HEK293 (cell line): ENCODE measurements at regions not wholly inside any gene's neighbourhood (a gene's known extent, or its start where the extent isn't known, plus 50 kb on each side); places are given as distances from the start of the nearest gene placed in this dataset.

Experiments
- KLF16 ChIP-seq: fragments of 450-650 bp; formaldehyde crosslinking; IDR thresholded peaks from 2 replicates; pipeline ENCODE4 v1.5.1; 2017; ENCODE audit warnings: missing biosample characterization, missing genetic modification characterization
- SALL2 ChIP-seq: fragments of 450-650 bp; formaldehyde crosslinking; IDR thresholded peaks from 2 replicates; pipeline ENCODE4 v1.5.0; 2017; ENCODE audit warnings: missing biosample characterization, mild to moderate bottlenecking, missing genetic modification characterization, borderline replicate concordance
- SCRT2 ChIP-seq: fragments of 450-650 bp; formaldehyde crosslinking; IDR thresholded peaks from 2 replicates; pipeline ENCODE4 v1.5.1; 2016; ENCODE audit warnings: missing biosample characterization, missing genetic modification characterization
- SP7 ChIP-seq: fragments of 450-650 bp; formaldehyde crosslinking; IDR thresholded peaks from 2 replicates; pipeline ENCODE4 v1.5.1; 2016; ENCODE audit warnings: missing biosample characterization, missing genetic modification characterization
- ZNF121 ChIP-seq: fragments of 450-650 bp; formaldehyde crosslinking; IDR thresholded peaks from 2 replicates; pipeline ENCODE4 v1.5.1; 2016; ENCODE audit warnings: missing biosample characterization, missing genetic modification characterization
- ZNF24 ChIP-seq: fragments of 450-650 bp; formaldehyde crosslinking; IDR thresholded peaks from 2 replicates; pipeline ENCODE4 v1.5.1; 2016; ENCODE audit warnings: missing biosample characterization, missing genetic modification characterization
- ZNF274 ChIP-seq, 2 experiments: fragments of 200-500 bp in 1 of 2; fragments of 450-650 bp in 1 of 2; sonication (Bioruptor generic) in 1 of 2; formaldehyde crosslinking in 1 of 2; IDR thresholded peaks; 2 replicates each; pipeline versions ENCODE4 v1.5.1 to v1.6.1; 2014 to 2016; ENCODE audit warnings: borderline replicate concordance in 1 of 2, inconsistent platforms in 1 of 2, low read length in 1 of 2, missing biosample characterization in 1 of 2, missing genetic modification characterization in 1 of 2
- ZNF701 ChIP-seq: fragments of 450-650 bp; formaldehyde crosslinking; IDR thresholded peaks from 2 replicates; pipeline ENCODE4 v1.5.1; 2016; ENCODE audit warnings: missing biosample characterization, missing genetic modification characterization
- TF ChIP-seq, protein P1 (sequence below): fragments of 450-650 bp; formaldehyde crosslinking; IDR thresholded peaks from 2 replicates; pipeline ENCODE4 v1.5.1; 2016; ENCODE audit warnings: missing biosample characterization, missing genetic modification characterization, low read depth
- TF ChIP-seq, protein P2 (sequence below): fragments of 450-650 bp; formaldehyde crosslinking; IDR thresholded peaks from 2 replicates; pipeline ENCODE4 v1.5.1; 2016; ENCODE audit warnings: missing biosample characterization, missing genetic modification characterization

DNA sequence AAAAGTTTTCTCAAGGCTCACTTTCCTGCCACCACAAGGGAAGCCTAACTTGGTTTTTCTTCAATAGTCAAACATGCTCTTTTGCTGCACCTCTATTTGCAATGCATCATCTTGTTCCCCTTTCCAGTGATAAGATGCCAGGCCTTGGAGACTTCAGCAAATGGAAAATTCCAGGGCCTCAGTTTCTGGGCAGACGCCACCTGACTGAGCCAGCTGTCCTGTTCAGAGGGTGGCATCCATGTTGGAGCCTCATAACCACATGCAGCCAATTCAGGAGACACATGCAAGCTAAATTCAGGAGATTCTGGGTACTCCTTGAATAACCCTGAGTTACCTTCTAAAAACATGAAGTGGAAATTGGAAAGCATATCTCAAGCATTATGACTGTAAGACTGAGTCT is 51.8 kb upstream of the ADRA1D start:
- TF ChIP-seq, protein P1, sequence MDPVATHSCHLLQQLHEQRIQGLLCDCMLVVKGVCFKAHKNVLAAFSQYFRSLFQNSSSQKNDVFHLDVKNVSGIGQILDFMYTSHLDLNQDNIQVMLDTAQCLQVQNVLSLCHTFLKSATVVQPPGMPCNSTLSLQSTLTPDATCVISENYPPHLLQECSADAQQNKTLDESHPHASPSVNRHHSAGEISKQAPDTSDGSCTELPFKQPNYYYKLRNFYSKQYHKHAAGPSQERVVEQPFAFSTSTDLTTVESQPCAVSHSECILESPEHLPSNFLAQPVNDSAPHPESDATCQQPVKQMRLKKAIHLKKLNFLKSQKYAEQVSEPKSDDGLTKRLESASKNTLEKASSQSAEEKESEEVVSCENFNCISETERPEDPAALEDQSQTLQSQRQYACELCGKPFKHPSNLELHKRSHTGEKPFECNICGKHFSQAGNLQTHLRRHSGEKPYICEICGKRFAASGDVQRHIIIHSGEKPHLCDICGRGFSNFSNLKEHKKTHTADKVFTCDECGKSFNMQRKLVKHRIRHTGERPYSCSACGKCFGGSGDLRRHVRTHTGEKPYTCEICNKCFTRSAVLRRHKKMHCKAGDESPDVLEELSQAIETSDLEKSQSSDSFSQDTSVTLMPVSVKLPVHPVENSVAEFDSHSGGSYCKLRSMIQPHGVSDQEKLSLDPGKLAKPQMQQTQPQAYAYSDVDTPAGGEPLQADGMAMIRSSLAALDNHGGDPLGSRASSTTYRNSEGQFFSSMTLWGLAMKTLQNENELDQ (tag by site-specific recombination) = no peak
- no peak for TF ChIP-seq ZNF121 (tag by site-specific recombination)
- no peak for TF ChIP-seq KLF16 (tag by site-specific recombination)
- no peak for TF ChIP-seq SP7 (tag by site-specific recombination)
- TF ChIP-seq ZNF24 (tag by site-specific recombination) = no peak
- TF ChIP-seq, protein P2, sequence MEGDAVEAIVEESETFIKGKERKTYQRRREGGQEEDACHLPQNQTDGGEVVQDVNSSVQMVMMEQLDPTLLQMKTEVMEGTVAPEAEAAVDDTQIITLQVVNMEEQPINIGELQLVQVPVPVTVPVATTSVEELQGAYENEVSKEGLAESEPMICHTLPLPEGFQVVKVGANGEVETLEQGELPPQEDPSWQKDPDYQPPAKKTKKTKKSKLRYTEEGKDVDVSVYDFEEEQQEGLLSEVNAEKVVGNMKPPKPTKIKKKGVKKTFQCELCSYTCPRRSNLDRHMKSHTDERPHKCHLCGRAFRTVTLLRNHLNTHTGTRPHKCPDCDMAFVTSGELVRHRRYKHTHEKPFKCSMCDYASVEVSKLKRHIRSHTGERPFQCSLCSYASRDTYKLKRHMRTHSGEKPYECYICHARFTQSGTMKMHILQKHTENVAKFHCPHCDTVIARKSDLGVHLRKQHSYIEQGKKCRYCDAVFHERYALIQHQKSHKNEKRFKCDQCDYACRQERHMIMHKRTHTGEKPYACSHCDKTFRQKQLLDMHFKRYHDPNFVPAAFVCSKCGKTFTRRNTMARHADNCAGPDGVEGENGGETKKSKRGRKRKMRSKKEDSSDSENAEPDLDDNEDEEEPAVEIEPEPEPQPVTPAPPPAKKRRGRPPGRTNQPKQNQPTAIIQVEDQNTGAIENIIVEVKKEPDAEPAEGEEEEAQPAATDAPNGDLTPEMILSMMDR (tag by site-specific recombination) = no peak
- no peak for TF ChIP-seq SCRT2 (tag by site-specific recombination)
- TF ChIP-seq ZNF701 = no peak
- TF ChIP-seq ZNF274 (IDR thresholded peaks at IDR 0.05; ENCODE audit: low read length) = no peak
- TF ChIP-seq ZNF274 (tag by site-specific recombination; IDR thresholded peaks at IDR 0.05; ENCODE audit: borderline replicate concordance) = no peak
- no peak for TF ChIP-seq SALL2
